ENCODE measurements at regions not wholly inside any gene's neighbourhood (a gene's known extent, or its start where the extent isn't known, plus 50 kb on each side); places are given as distances from the start of the nearest gene placed in this dataset.

DNA sequence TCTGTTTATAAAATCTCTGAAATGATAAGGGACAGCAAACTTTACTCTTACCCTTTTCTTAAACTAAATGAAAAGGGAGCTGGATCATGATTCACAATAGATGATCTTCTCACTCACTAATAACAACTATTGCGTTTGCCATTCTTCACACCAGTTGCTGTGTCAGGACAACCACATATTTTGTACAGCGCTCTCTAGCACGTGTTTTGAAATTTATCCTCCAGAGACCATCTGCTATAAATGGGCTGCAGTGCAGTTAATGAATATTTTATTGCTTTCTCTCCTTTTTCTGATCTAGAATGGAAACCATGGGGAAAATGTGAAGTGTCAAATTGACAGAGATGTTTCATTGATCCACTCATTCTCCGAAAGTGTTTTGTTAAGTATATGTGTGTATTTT is 258.4 kb upstream of the CCNH start:
- TF ChIP-seq, protein P1, sequence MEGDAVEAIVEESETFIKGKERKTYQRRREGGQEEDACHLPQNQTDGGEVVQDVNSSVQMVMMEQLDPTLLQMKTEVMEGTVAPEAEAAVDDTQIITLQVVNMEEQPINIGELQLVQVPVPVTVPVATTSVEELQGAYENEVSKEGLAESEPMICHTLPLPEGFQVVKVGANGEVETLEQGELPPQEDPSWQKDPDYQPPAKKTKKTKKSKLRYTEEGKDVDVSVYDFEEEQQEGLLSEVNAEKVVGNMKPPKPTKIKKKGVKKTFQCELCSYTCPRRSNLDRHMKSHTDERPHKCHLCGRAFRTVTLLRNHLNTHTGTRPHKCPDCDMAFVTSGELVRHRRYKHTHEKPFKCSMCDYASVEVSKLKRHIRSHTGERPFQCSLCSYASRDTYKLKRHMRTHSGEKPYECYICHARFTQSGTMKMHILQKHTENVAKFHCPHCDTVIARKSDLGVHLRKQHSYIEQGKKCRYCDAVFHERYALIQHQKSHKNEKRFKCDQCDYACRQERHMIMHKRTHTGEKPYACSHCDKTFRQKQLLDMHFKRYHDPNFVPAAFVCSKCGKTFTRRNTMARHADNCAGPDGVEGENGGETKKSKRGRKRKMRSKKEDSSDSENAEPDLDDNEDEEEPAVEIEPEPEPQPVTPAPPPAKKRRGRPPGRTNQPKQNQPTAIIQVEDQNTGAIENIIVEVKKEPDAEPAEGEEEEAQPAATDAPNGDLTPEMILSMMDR (IDR thresholded peaks at IDR 0.05), result no peak
- TF ChIP-seq POLR2A (IDR thresholded peaks at IDR 0.05) (no peak), POLR2AphosphoS5 (IDR thresholded peaks at IDR 0.05) (no peak)

Data from sigmoid colon (tissue), 4 donors.